SK-N-MC (cell line): ENCODE measurements at regions not wholly inside any gene's neighbourhood (a gene's known extent, or its start where the extent isn't known, plus 50 kb on each side); places are given as distances from the start of the nearest gene placed in this dataset.
A peak's percentile ranks its signal among the peaks of the same experiment; 100 is the strongest.
"Not testable (repeated sequence)": the region's sequence is repeated elsewhere in the genome, so short reads cannot be mapped to it uniquely, and the experiment has no call there.

Experiments used
- DNase-seq: peaks from one replicate; pipeline ENCODE4 v3.0.0-alpha.2; 2011; ENCODE audit warnings: low read depth, low spot score
- H3K27ac ChIP-seq: fragments of 200-600 bp; sonication (generic); 2 replicates; pipeline ENCODE4 v1.5.1; 2016; ENCODE audit warnings: mixed run types
- H3K36me3 ChIP-seq: fragments of 200-600 bp; sonication (generic); 2 replicates; pipeline ENCODE4 v1.6.1; 2017; ENCODE audit warnings: antibody characterized with exemption, low read length, mixed read lengths; ENCODE audit not compliant: insufficient read depth
- H3K4me3 ChIP-seq: fragments of 200-600 bp; sonication (generic); 2 replicates; pipeline ENCODE4 v1.5.1; 2016
- H3K9ac ChIP-seq: fragments of 200-600 bp; sonication (generic); 2 replicates; pipeline ENCODE4 v1.8.0; 2017; ENCODE audit warnings: mixed run types, mixed read lengths; ENCODE audit not compliant: insufficient read length
- H3K9me3 ChIP-seq: fragments of 200-600 bp; sonication (generic); 2 replicates; pipeline ENCODE4 v1.6.1; 2017; ENCODE audit warnings: low read depth, mild to moderate bottlenecking, antibody characterized with exemption, low read length, moderate library complexity, mixed read lengths
- EZH2 ChIP-seq: fragments of 200-600 bp; sonication (generic); IDR thresholded peaks from one replicate; pipeline ENCODE4 v1.6.1; 2017; ENCODE audit warnings: antibody characterized with exemption
- FOXP2 ChIP-seq: optimal IDR thresholded peaks from 2 replicates; pipeline ENCODE3; 2011; ENCODE audit warnings: mild to moderate bottlenecking, moderate library complexity; ENCODE audit not compliant: insufficient read depth; ENCODE audit errors: extremely low read length, control extremely low read depth
- POLR2AphosphoS5 ChIP-seq: IDR thresholded peaks from 2 replicates; pipeline ENCODE4 v1.6.1; 2012; ENCODE audit warnings: mild to moderate bottlenecking, low read depth, low read length, borderline replicate concordance

- Histone ChIP-seq H3K36me3 (no peaks in the 10 kb centered on the region), H3K27ac (no peak overlapping the region), H3K9me3 (no peaks in the 10 kb centered on the region), H3K4me3 (no peak overlapping the region), H3K9ac (no peak overlapping the region)
- TF ChIP-seq EZH2 (no peak), FOXP2 (no peak), POLR2AphosphoS5 (no peak)
- DNase-seq: no peak
Observed at GRCh38 chr12:75856235-75856634, 175.3 kb downstream of the PHLDA1 start.

- no peaks in the 10 kb centered on the region for H3K9me3 ChIP-seq
- DNase-seq: no peak
- H3K9ac ChIP-seq: no peak overlapping the region
- no peak overlapping the region for H3K4me3 ChIP-seq
- no peaks in the 10 kb centered on the region for H3K36me3 ChIP-seq
- peak overlapping the region; percentile 61 for H3K27ac ChIP-seq
- no peak for TF ChIP-seq FOXP2
Observed at GRCh38 chr12:75855360-75855759, 176.2 kb downstream of the PHLDA1 start.

GRCh38 chr12:75854681-75855309 is 176.8 kb downstream of the PHLDA1 start:
- TF ChIP-seq FOXP2 (no peak), EZH2 (no peak), POLR2AphosphoS5 (no peak)
- Histone ChIP-seq H3K36me3 (no peaks in the 10 kb centered on the region), H3K9me3 (no peaks in the 10 kb centered on the region), H3K9ac (no peak overlapping the region), H3K4me3 (no peak overlapping the region), H3K27ac (peak overlapping the region; percentile 61)
- no peak for DNase-seq

GRCh38 chr12:75854137-75854536 is 177.4 kb downstream of the PHLDA1 start:
- not testable (repeated sequence) for DNase-seq

GRCh38 chr12:75853626-75854025 is 177.9 kb downstream of the PHLDA1 start:
- no peak overlapping the region for H3K9ac ChIP-seq
- TF ChIP-seq FOXP2: no peak
- TF ChIP-seq POLR2AphosphoS5: no peak
- TF ChIP-seq EZH2: no peak
- DNase-seq: no peak
- H3K4me3 ChIP-seq: no peak overlapping the region
- H3K9me3 ChIP-seq: no peaks in the 10 kb centered on the region
- no peak overlapping the region for H3K27ac ChIP-seq
- no peaks in the 10 kb centered on the region for H3K36me3 ChIP-seq

More at GRCh38 chr12:75854137-75854536, 177.4 kb downstream of the PHLDA1 start:
- not testable (repeated sequence) for H3K9ac ChIP-seq, H3K36me3 ChIP-seq, H3K27ac ChIP-seq, H3K4me3 ChIP-seq, H3K9me3 ChIP-seq

- DNase-seq: no peak
- Histone ChIP-seq H3K9me3 (no peaks in the 10 kb centered on the region), H3K36me3 (no peaks in the 10 kb centered on the region), H3K9ac (no peak overlapping the region), H3K27ac (no peak overlapping the region), H3K4me3 (no peak overlapping the region)
- TF ChIP-seq POLR2AphosphoS5: no peak
- no peak for TF ChIP-seq EZH2
- no peak for TF ChIP-seq FOXP2
Observed at GRCh38 chr12:75852956-75853355, 178.6 kb downstream of the PHLDA1 start.

- no peaks in the 10 kb centered on the region for H3K36me3 ChIP-seq
- H3K9ac ChIP-seq: no peak overlapping the region
- no peak overlapping the region for H3K4me3 ChIP-seq
- DNase-seq: no peak
- H3K9me3 ChIP-seq: no peaks in the 10 kb centered on the region
- TF ChIP-seq POLR2AphosphoS5 (no peak), FOXP2 (no peak), EZH2 (no peak)
- H3K27ac ChIP-seq: no peak overlapping the region
Observed at GRCh38 chr12:75852143-75852542, 179.4 kb downstream of the PHLDA1 start.

GRCh38 chr12:75850721-75851462 is 180.7 kb downstream of the PHLDA1 start:
- DNase-seq: no peak
- H3K9ac ChIP-seq: no peak overlapping the region
- no peak overlapping the region for H3K27ac ChIP-seq
- H3K4me3 ChIP-seq: no peak overlapping the region
- H3K36me3 ChIP-seq: no peaks in the 10 kb centered on the region
- no peak for TF ChIP-seq FOXP2
- no peak for TF ChIP-seq EZH2
- no peak for TF ChIP-seq POLR2AphosphoS5
- H3K9me3 ChIP-seq: no peaks in the 10 kb centered on the region

GRCh38 chr12:75848961-75849360 is 182.6 kb downstream of the PHLDA1 start:
- Histone ChIP-seq H3K27ac (peak overlapping the region; percentile 51; the same call in 1 of the 2 replicates), H3K9ac (no peak overlapping the region), H3K36me3 (no peaks in the 10 kb centered on the region), H3K4me3 (no peak overlapping the region; the same call in 1 of the 2 replicates), H3K9me3 (no peaks in the 10 kb centered on the region)
- TF ChIP-seq POLR2AphosphoS5: no peak
- no peak for TF ChIP-seq EZH2
- no peak for TF ChIP-seq FOXP2
- no peak for DNase-seq
